A673 (cell line): ENCODE measurements at regions not wholly inside any gene's neighbourhood (a gene's known extent, or its start where the extent isn't known, plus 50 kb on each side); places are given as distances from the start of the nearest gene placed in this dataset.

Source experiments
- BruUV-seq: library from RNA; stranded (reverse); fragments of 400-500 nt; replicated peaks from 2 replicates; lab custom pipeline; 2021; lab: Mats Ljungman, UMichigan
- CTCF ChIA-PET: fragments of 300-600 bp; sonication (Branson Sonifier 250); formaldehyde crosslinking; loops from one replicate; lab custom pipeline; 2022; ENCODE audit warnings: antibody characterized with exemption; lab: Charles Lee
- POLR2A ChIA-PET: fragments of 300-600 bp; sonication (Branson Sonifier 250); formaldehyde crosslinking; loops from one replicate; lab custom pipeline; 2022; ENCODE audit warnings: antibody characterized with exemption; ENCODE audit not compliant: low non-redundant PET; lab: Charles Lee
- DNase-seq: peaks from one replicate; pipeline ENCODE4 v3.0.0-alpha.2; 2015; ENCODE audit warnings: low spot score
- H3K27ac ChIP-seq: fragments of 200-600 bp; sonication (generic); 2 replicates; pipeline ENCODE4 v1.5.1; 2016; ENCODE audit warnings: mixed run types, low read depth, mild to moderate bottlenecking, mixed read lengths, antibody characterized with exemption, low read length; ENCODE audit not compliant: poor library complexity, severe bottlenecking
- H3K27me3 ChIP-seq: fragments of 200-600 bp; sonication (generic); replicated peaks from 2 replicates; pipeline ENCODE4 v1.6.1; 2017; ENCODE audit warnings: mixed run types, low read depth, mild to moderate bottlenecking, mixed read lengths, antibody characterized with exemption, low read length; ENCODE audit not compliant: insufficient read depth, poor library complexity
- H3K36me3 ChIP-seq: fragments of 200-600 bp; sonication (generic); 2 replicates; pipeline ENCODE4 v1.6.1; 2016; ENCODE audit warnings: mixed run types, mild to moderate bottlenecking, mixed read lengths, antibody characterized with exemption, low read length; ENCODE audit not compliant: insufficient read depth, poor library complexity, severe bottlenecking
- H3K4me1 ChIP-seq: fragments of 200-600 bp; sonication (generic); 2 replicates; pipeline ENCODE4 v1.6.1; 2017; ENCODE audit warnings: mixed run types, mild to moderate bottlenecking, mixed read lengths, antibody characterized with exemption, low read length; ENCODE audit not compliant: insufficient read depth, poor library complexity, severe bottlenecking
- H3K4me3 ChIP-seq: fragments of 200-600 bp; sonication (generic); 2 replicates; pipeline ENCODE4 v1.5.1; 2016; ENCODE audit warnings: low read depth, mixed run types, mild to moderate bottlenecking, mixed read lengths, low read length; ENCODE audit not compliant: poor library complexity, severe bottlenecking
- H3K9me3 ChIP-seq: fragments of 200-600 bp; sonication (generic); 2 replicates; pipeline ENCODE4 v1.6.1; 2016; ENCODE audit warnings: mixed run types, low read depth, mild to moderate bottlenecking, mixed read lengths, antibody characterized with exemption, low read length; ENCODE audit not compliant: poor library complexity, severe bottlenecking
- CTCF ChIP-seq: fragments of 300-800, 200-600 bp; sonication (generic); conservative IDR thresholded peaks from 2 replicates; pipeline ENCODE4 v1.5.1; 2017; ENCODE audit warnings: low read depth, mild to moderate bottlenecking, antibody characterized with exemption, low read length, moderate library complexity, mixed read lengths
- EZH2 ChIP-seq: fragments of 200-600 bp; sonication (generic); IDR thresholded peaks from 2 replicates; pipeline ENCODE4 v1.6.1; 2017; ENCODE audit warnings: borderline replicate concordance, low read depth, mild to moderate bottlenecking, mixed read lengths, antibody characterized with exemption, low read length; ENCODE audit not compliant: poor library complexity, severe bottlenecking
- intact Hi-C: fragments of 100-400 bp; cut with micrococcal nuclease; formaldehyde crosslinking; loops from one replicate; pipeline ENCODE4 v1.10.0; 2022; ENCODE audit not compliant: unreplicated experiment

- H3K36me3 ChIP-seq: no peaks in the 10 kb centered on the region
- peaks cover 6% of the 10 kb centered on the region for H3K4me1 ChIP-seq
- no peak overlapping the region for H3K4me3 ChIP-seq
- TF ChIP-seq CTCF (no peak), EZH2 (no peak)
- no peaks in the 10 kb centered on the region for H3K9me3 ChIP-seq
- ChIA-PET CTCF (no interaction called here), POLR2A (interaction anchor here (0.6 kb wide), 1 partner anchor 381 kb away, joined by 4 read pairs; no protein-coding TSS in a partner anchor)
- no peak overlapping the region for H3K27ac ChIP-seq
- no peak for DNase-seq
- no TSS peak for BruUV-seq
- intact Hi-C loops: no loop called here
- H3K27me3 ChIP-seq: no peaks in the 10 kb centered on the region
Observed at GRCh38 chr6:154611847-154612246, 101.4 kb upstream of the CNKSR3 start.

DNA sequence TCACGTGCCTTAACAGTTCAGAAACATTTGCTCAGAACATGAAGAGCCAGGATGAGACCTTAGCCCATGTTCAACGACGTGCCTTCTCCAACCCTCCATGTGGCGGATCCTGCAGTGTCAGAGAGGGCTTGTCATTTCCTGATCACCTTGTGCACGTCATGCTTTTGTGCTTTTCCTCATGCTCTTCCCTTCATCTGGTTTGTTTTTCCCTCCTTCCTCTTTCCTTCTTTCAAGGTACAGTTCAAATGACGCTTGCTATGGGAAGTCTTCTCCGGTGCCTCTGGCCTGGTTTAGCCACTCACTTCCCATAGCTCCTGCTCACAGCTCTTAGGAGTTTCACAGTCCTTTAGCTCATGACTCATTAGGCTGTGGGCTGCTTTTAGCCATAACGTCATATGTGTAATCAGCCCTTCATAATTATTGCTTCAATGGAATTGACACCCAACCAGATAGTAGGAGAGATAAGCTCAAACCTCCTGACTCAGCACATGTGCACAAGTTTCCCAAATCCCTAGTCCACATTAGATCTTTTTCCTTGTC lies 102.7 kb upstream of the CNKSR3 start:
- H3K27me3 ChIP-seq: no peaks in the 10 kb centered on the region
- H3K36me3 ChIP-seq: no peaks in the 10 kb centered on the region
- intact Hi-C loops: no loop called here
- CTCF ChIA-PET: interaction anchor here (0.5 kb wide), 1 partner anchor 25 kb away, joined by 3 read pairs; no protein-coding TSS in a partner anchor
- peak; percentile 40 for DNase-seq
- no TSS peak for BruUV-seq
- no peak overlapping the region for H3K4me3 ChIP-seq
- peaks cover 6% of the 10 kb centered on the region for H3K4me1 ChIP-seq
- H3K9me3 ChIP-seq: no peaks in the 10 kb centered on the region
- H3K27ac ChIP-seq: no peak overlapping the region
- POLR2A ChIA-PET: no interaction called here
- no peak for TF ChIP-seq CTCF

DNA sequence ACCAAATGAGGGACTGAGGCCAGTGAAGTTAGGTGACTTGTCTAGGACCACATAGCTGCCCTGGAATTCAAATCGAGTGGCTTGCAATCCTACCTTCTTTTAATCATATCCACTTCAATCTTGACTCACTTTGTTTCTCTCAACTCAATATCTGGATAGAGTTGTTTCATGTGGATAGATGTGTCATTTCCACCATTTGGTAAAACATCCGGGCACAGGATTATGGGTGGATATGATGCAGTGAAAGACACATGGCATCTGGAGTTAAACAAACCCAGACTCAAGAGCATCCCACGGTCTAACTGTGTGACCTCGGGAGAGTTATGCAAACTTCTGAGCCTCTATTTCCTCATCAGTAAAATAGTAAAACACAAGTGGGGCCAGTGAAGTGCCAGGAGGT lies 103.6 kb upstream of the CNKSR3 start:
- Histone ChIP-seq H3K4me3 (no peak overlapping the region), H3K27ac (no peak overlapping the region), H3K36me3 (no peaks in the 10 kb centered on the region), H3K27me3 (no peaks in the 10 kb centered on the region), H3K4me1 (peaks cover 6% of the 10 kb centered on the region), H3K9me3 (no peaks in the 10 kb centered on the region)
- ChIA-PET CTCF (no interaction called here), POLR2A (no interaction called here)
- BruUV-seq: no TSS peak
- intact Hi-C loops: no loop called here
- DNase-seq: no peak
- TF ChIP-seq CTCF (no peak), EZH2 (no peak)
